Activated T-cell treated with anti-CD3 and anti-CD28 coated beads, Interleukin-2, amount 50 U/mL, for 48 hours (primary cell): ENCODE measurements at regions not wholly inside any gene's neighbourhood (a gene's known extent, or its start where the extent isn't known, plus 50 kb on each side); places are given as distances from the start of the nearest gene placed in this dataset.

Source experiments
- DNase-seq, 2 experiments: peaks; one replicate each; pipeline ENCODE4 v3.0.0-alpha.2; 2020

- DNase-seq = no peak
Measured at GRCh38 chr2:49241991-49242390, 87.7 kb upstream of the FSHR start.

- no peak for DNase-seq
Measured at GRCh38 chr2:49241501-49241900, 87.2 kb upstream of the FSHR start.

- DNase-seq = no peak
Measured at GRCh38 chr2:49240608-49241007, 86.3 kb upstream of the FSHR start.

- DNase-seq = no peak
Measured at GRCh38 chr2:49238604-49238960, 84.3 kb upstream of the FSHR start.

- DNase-seq = no peak
Measured at GRCh38 chr2:49237867-49238603, 83.7 kb upstream of the FSHR start.

- DNase-seq = no peak
Measured at GRCh38 chr2:49236316-49236715, 82.0 kb upstream of the FSHR start.

- no peak for DNase-seq
Measured at GRCh38 chr2:49226360-49226759, 72.0 kb upstream of the FSHR start.

- DNase-seq = no peak
Measured at GRCh38 chr2:49225126-49225525, 70.8 kb upstream of the FSHR start.

- DNase-seq = no peak
Measured at GRCh38 chr2:49224426-49225010, 70.2 kb upstream of the FSHR start.

GRCh38 chr2:49222975-49223528 is 68.7 kb upstream of the FSHR start:
- no peak for DNase-seq

- DNase-seq = no peak
Measured at GRCh38 chr2:49219741-49220140, 65.4 kb upstream of the FSHR start.

- no peak for DNase-seq
Measured at GRCh38 chr2:49210191-49210590, 55.9 kb upstream of the FSHR start.

- DNase-seq = no peak
Measured at GRCh38 chr2:49207204-49207603, 52.9 kb upstream of the FSHR start.
